ENCODE measurements at regions not wholly inside any gene's neighbourhood (a gene's known extent, or its start where the extent isn't known, plus 50 kb on each side); places are given as distances from the start of the nearest gene placed in this dataset.

DNA sequence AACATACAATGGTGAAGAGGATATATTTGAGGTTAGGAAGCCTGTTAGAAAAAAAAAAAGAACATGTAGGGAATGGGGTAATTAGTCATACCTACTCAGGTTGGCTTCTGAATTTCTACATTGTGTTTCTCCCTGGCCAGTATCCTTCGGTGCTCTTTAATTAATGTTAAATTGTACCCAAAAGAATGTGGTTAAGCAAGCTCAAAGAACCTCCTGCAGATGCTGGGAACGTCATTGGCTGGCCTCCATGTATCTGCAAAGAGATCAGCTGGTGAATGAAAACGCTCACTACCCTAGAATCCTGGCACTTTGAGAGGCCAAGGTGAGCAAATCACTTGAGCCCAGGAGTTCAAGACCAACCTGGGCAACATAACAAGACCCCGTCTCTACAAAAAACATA lies 942.3 kb upstream of the PRKX start:
- Histone ChIP-seq H3K9me1 (ENCODE audit: insufficient read depth, low read length) (no peaks in the 10 kb centered on the region), H3K4me3 (ENCODE audit: insufficient read depth, low read depth, low read length) (no peak overlapping the region), H3K14ac (replicated peaks; ENCODE audit: low read depth, low read length) (no peak overlapping the region), H3K4me1 (ENCODE audit: control insufficient read depth, insufficient read depth, low read length) (no peaks in the 10 kb centered on the region), H2AK9ac (replicated peaks; ENCODE audit: low read depth, low read length, poor library complexity) (no peak overlapping the region), H2BK120ac (ENCODE audit: low read depth, low read length) (no peak overlapping the region), H4K20me1 (ENCODE audit: insufficient read depth, low read length) (no peaks in the 10 kb centered on the region), H3K27me3 (ENCODE audit: control insufficient read depth, insufficient read depth, low read length) (no peaks in the 10 kb centered on the region), H2BK15ac (ENCODE audit: low read depth, low read length) (no peak overlapping the region), H2AK5ac (ENCODE audit: low read depth, low read length) (no peak overlapping the region), H3K4me2 (ENCODE audit: low read depth, low read length) (no peak overlapping the region), H3K79me1 (ENCODE audit: low read depth in 1 of 2, low read length in 2 of 2) (no peaks in the 10 kb centered on the region), H2AFZ (replicated peaks; ENCODE audit: low read length, poor library complexity) (no peak overlapping the region), H4K91ac (ENCODE audit: insufficient read depth, low read depth, low read length) (no peak overlapping the region), H2BK5ac (ENCODE audit: low read depth, low read length, poor library complexity, severe bottlenecking) (no peak overlapping the region), H3K23ac (ENCODE audit: low read depth, low read length) (no peak overlapping the region), H3K9me3 (ENCODE audit: control insufficient read depth, insufficient read depth, low read length) (peaks cover 4% of the 10 kb centered on the region; the same call in 1 of the 2 replicates), H3K9ac (ENCODE audit: low read depth, low read length) (no peak overlapping the region), H3K36me3 (ENCODE audit: control insufficient read depth, insufficient read depth, low read length) (no peaks in the 10 kb centered on the region), H3K4ac (ENCODE audit: low read depth, low read length) (no peak overlapping the region), H3K27ac (ENCODE audit: insufficient read depth, low read length) (no peak overlapping the region), H4K5ac (ENCODE audit: low read depth, low read length) (no peak overlapping the region), H4K8ac (ENCODE audit: low read depth in 2 of 2, low read length in 2 of 2) (no peak overlapping the region), H3K56ac (ENCODE audit: extremely low read depth, insufficient read depth, low read length) (no peak overlapping the region), H2BK20ac (ENCODE audit: low read depth, low read length) (no peak overlapping the region), H3K18ac (ENCODE audit: low read depth, low read length) (no peak overlapping the region)
- 40% methylated on average over 1 of the region's 4 CpGs; no CpG with 5 or more reads in 1 of the 2 experiments for WGBS, 2 experiments (ENCODE audit: extremely low coverage in 2 of 2, insufficient read length in 1 of 2)
- ATAC-seq (ENCODE audit: low read depth) (no peak), DNase-seq (no peak)
- ChIA-PET CTCF (interaction anchor here (0.6 kb wide), 1 partner anchor 1910 kb away, joined by 4 read pairs; no protein-coding TSS in a partner anchor), POLR2A (ENCODE audit: unreplicated experiment) (no interaction called here)
- no TSS peak for BruUV-seq (replicated peaks)
- TF ChIP-seq, protein P1, sequence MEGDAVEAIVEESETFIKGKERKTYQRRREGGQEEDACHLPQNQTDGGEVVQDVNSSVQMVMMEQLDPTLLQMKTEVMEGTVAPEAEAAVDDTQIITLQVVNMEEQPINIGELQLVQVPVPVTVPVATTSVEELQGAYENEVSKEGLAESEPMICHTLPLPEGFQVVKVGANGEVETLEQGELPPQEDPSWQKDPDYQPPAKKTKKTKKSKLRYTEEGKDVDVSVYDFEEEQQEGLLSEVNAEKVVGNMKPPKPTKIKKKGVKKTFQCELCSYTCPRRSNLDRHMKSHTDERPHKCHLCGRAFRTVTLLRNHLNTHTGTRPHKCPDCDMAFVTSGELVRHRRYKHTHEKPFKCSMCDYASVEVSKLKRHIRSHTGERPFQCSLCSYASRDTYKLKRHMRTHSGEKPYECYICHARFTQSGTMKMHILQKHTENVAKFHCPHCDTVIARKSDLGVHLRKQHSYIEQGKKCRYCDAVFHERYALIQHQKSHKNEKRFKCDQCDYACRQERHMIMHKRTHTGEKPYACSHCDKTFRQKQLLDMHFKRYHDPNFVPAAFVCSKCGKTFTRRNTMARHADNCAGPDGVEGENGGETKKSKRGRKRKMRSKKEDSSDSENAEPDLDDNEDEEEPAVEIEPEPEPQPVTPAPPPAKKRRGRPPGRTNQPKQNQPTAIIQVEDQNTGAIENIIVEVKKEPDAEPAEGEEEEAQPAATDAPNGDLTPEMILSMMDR (conservative IDR thresholded peaks at IDR 0.05; ENCODE audit: low read depth, low read length) = no peak
- TF ChIP-seq BHLHE40 (IDR thresholded peaks at IDR 0.05; ENCODE audit: low read depth, low read length) (no peak), CEBPB (IDR thresholded peaks at IDR 0.05; ENCODE audit: low read depth, low read length) (no peak), NFE2L2 (IDR thresholded peaks at IDR 0.05; ENCODE audit: low read depth, low read length) (no peak), MAZ (IDR thresholded peaks at IDR 0.05; ENCODE audit: borderline replicate concordance, low read depth, low read length) (no peak), MAFK (IDR thresholded peaks at IDR 0.05; ENCODE audit: low read depth, low read length) (no peak), RFX5 (IDR thresholded peaks at IDR 0.05; ENCODE audit: low read depth, low read length) (no peak), FOS (IDR thresholded peaks at IDR 0.05; ENCODE audit: low read depth, low read length) (no peak)
- TF ChIP-seq, protein P2, sequence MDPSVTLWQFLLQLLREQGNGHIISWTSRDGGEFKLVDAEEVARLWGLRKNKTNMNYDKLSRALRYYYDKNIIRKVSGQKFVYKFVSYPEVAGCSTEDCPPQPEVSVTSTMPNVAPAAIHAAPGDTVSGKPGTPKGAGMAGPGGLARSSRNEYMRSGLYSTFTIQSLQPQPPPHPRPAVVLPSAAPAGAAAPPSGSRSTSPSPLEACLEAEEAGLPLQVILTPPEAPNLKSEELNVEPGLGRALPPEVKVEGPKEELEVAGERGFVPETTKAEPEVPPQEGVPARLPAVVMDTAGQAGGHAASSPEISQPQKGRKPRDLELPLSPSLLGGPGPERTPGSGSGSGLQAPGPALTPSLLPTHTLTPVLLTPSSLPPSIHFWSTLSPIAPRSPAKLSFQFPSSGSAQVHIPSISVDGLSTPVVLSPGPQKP (IDR thresholded peaks at IDR 0.05; ENCODE audit: borderline replicate concordance, low read depth, low read length) = no peak
- dilution Hi-C loops (cut with HindIII; ENCODE audit: low sequenced_read_pairs, unreplicated experiment) = no loop called here
- intact Hi-C loops (cut with micrococcal nuclease) = no loop called here
- in situ Hi-C loops (cut with MboI; ENCODE audit: low sequenced_read_pairs) = no loop called here

Measured in IMR-90 (cell line).